Trophoblast cell (in vitro differentiated cells and primary cell): ENCODE measurements at regions not wholly inside any gene's neighbourhood (a gene's known extent, or its start where the extent isn't known, plus 50 kb on each side); places are given as distances from the start of the nearest gene placed in this dataset.
A peak's percentile ranks its signal among the peaks of the same experiment; 100 is the strongest.
"Not testable (repeated sequence)": the region's sequence is repeated elsewhere in the genome, so short reads cannot be mapped to it uniquely, and the experiment has no call there.

Experiments
- DNase-seq, 2 donors: peaks; one replicate each; pipeline ENCODE4 v3.0.0-alpha.2; 2016
- H2AFZ ChIP-seq: 2 replicates; pipeline ENCODE4 v1.6.1; 2013; ENCODE audit warnings: low read length, moderate library complexity, mild to moderate bottlenecking; ENCODE audit not compliant: insufficient read depth, poor library complexity
- H2AK5ac ChIP-seq: 2 replicates; pipeline ENCODE4 v1.6.1; 2013; ENCODE audit warnings: mild to moderate bottlenecking, low read length
- H2BK120ac ChIP-seq: 2 replicates; pipeline ENCODE4 v1.6.1; 2013; ENCODE audit warnings: low read length, mild to moderate bottlenecking, moderate library complexity; ENCODE audit not compliant: insufficient read depth, poor library complexity
- H2BK12ac ChIP-seq: 2 replicates; pipeline ENCODE4 v1.6.1; 2013; ENCODE audit warnings: mild to moderate bottlenecking, low read length, moderate library complexity
- H2BK5ac ChIP-seq: 2 replicates; pipeline ENCODE4 v1.6.1; 2013; ENCODE audit warnings: low read length, low read depth, moderate library complexity, mild to moderate bottlenecking; ENCODE audit not compliant: poor library complexity
- H3K14ac ChIP-seq: 2 replicates; pipeline ENCODE4 v1.6.1; 2013; ENCODE audit warnings: mild to moderate bottlenecking, low read length
- H3K18ac ChIP-seq: 2 replicates; pipeline ENCODE4 v1.6.1; 2013; ENCODE audit warnings: mild to moderate bottlenecking, low read length
- H3K23ac ChIP-seq: 2 replicates; pipeline ENCODE4 v1.6.1; 2013; ENCODE audit warnings: low read length
- H3K27ac ChIP-seq: 2 replicates; pipeline ENCODE4 v1.5.1; 2013; ENCODE audit warnings: low read depth, mild to moderate bottlenecking, inconsistent platforms, low read length, moderate library complexity
- H3K27me3 ChIP-seq: 2 replicates; pipeline ENCODE4 v1.6.1; 2013; ENCODE audit warnings: inconsistent platforms, mild to moderate bottlenecking, low read length, moderate library complexity; ENCODE audit not compliant: insufficient read depth
- H3K36me3 ChIP-seq, 2 experiments: 1 replicate in 1 of 2; 2 replicates in 1 of 2; pipeline ENCODE4 v1.6.1; 2013; ENCODE audit warnings: low read length in 2 of 2, mild to moderate bottlenecking in 2 of 2, moderate library complexity in 1 of 2; ENCODE audit not compliant: insufficient read depth in 2 of 2, control insufficient read depth in 1 of 2
- H3K4ac ChIP-seq: 2 replicates; pipeline ENCODE4 v1.6.1; 2013; ENCODE audit warnings: low read depth, mild to moderate bottlenecking, low read length, moderate library complexity
- H3K4me1 ChIP-seq, 2 experiments: 1 replicate in 1 of 2; 2 replicates in 1 of 2; pipeline ENCODE4 v1.6.1; 2013; ENCODE audit warnings: low read length in 2 of 2, mild to moderate bottlenecking in 2 of 2, moderate library complexity in 1 of 2; ENCODE audit not compliant: insufficient read depth in 2 of 2, control insufficient read depth in 1 of 2
- H3K4me2 ChIP-seq: 2 replicates; pipeline ENCODE4 v1.6.1; 2013; ENCODE audit warnings: inconsistent platforms, mild to moderate bottlenecking, low read length, moderate library complexity
- H3K4me3 ChIP-seq: 2 replicates; pipeline ENCODE4 v1.5.1; 2013; ENCODE audit warnings: mild to moderate bottlenecking, low read depth, low read length, inconsistent platforms
- H3K79me1 ChIP-seq: one replicate; pipeline ENCODE4 v1.6.1; 2013; ENCODE audit warnings: low read length
- H3K79me2 ChIP-seq: 2 replicates; pipeline ENCODE4 v1.6.1; 2013; ENCODE audit warnings: low read length, mild to moderate bottlenecking; ENCODE audit not compliant: control insufficient read depth, insufficient read depth, poor library complexity
- H3K9ac ChIP-seq: 2 replicates; pipeline ENCODE4 v1.6.1; 2013; ENCODE audit warnings: mild to moderate bottlenecking, low read length
- H3K9me3 ChIP-seq: 2 replicates; pipeline ENCODE4 v1.6.1; 2013; ENCODE audit warnings: low read depth, mild to moderate bottlenecking, control low read depth, inconsistent platforms, low read length; ENCODE audit not compliant: insufficient read depth
- H4K12ac ChIP-seq: 2 replicates; pipeline ENCODE4 v1.6.1; 2013; ENCODE audit warnings: low read depth, mild to moderate bottlenecking, low read length, moderate library complexity
- H4K8ac ChIP-seq: 2 replicates; pipeline ENCODE4 v1.6.1; 2013; ENCODE audit warnings: low read depth, mild to moderate bottlenecking, low read length, moderate library complexity
- H4K91ac ChIP-seq: one replicate; pipeline ENCODE4 v1.6.1; 2013; ENCODE audit warnings: low read depth, mild to moderate bottlenecking, low read length, moderate library complexity
- WGBS: extraction: QIAGEN DNeasy Blood & Tissue Kit; methylation state at CpG from one replicate; pipeline ENCODE4 v1.1.7; 2013; ENCODE audit warnings: missing lambda C conversion rate; ENCODE audit not compliant: insufficient read length, insufficient coverage; ENCODE audit errors: extremely low coverage; 5-methylcytosine and 5-hydroxymethylcytosine counted together

- H2AK5ac ChIP-seq = no peak overlapping the region
- H3K14ac ChIP-seq = no peak overlapping the region
- no peak overlapping the region for H3K4me2 ChIP-seq
- H3K9ac ChIP-seq = no peak overlapping the region
- no peak overlapping the region for H2AFZ ChIP-seq
- H4K91ac ChIP-seq = no peak overlapping the region
- H3K79me1 ChIP-seq = peaks cover 2% of the 10 kb centered on the region
- no peak overlapping the region for H2BK12ac ChIP-seq
- no peak overlapping the region for H3K23ac ChIP-seq
- H3K9me3 ChIP-seq = peaks cover 2% of the 10 kb centered on the region
- no peak overlapping the region for H3K4ac ChIP-seq
- H3K4me1 ChIP-seq = peaks cover 0 to 5% of the 10 kb centered on the region in 2 experiments
- H3K27me3 ChIP-seq = no peaks in the 10 kb centered on the region
- H3K36me3 ChIP-seq = no peaks in the 10 kb centered on the region
- H2BK120ac ChIP-seq = no peak overlapping the region
- H3K18ac ChIP-seq = no peak overlapping the region
- no peaks in the 10 kb centered on the region for H3K79me2 ChIP-seq
- H3K27ac ChIP-seq = no peak overlapping the region
- no peak overlapping the region for H3K4me3 ChIP-seq
- no CpG with 5 or more reads among the region's 8 CpGs for WGBS
- no peak overlapping the region for H4K12ac ChIP-seq
- no peak overlapping the region for H2BK5ac ChIP-seq
- no peak overlapping the region for H4K8ac ChIP-seq
- no peak for DNase-seq
These were observed 188.7 kb upstream of the RAI14 start for GRCh38 chr5:34467436-34467835.

- H3K79me1 ChIP-seq, H4K8ac ChIP-seq, H3K27ac ChIP-seq, H2AK5ac ChIP-seq, H3K4me3 ChIP-seq, H2AFZ ChIP-seq, H3K4me1 ChIP-seq, H3K9me3 ChIP-seq, H2BK120ac ChIP-seq, H2BK12ac ChIP-seq, H4K91ac ChIP-seq, H3K4ac ChIP-seq, H3K4me2 ChIP-seq, H3K9ac ChIP-seq, DNase-seq, H3K36me3 ChIP-seq, H3K79me2 ChIP-seq, H3K18ac ChIP-seq, H3K23ac ChIP-seq, H3K27me3 ChIP-seq, H2BK5ac ChIP-seq, H3K14ac ChIP-seq, H4K12ac ChIP-seq: not testable (repeated sequence)
- WGBS = no CpG with 5 or more reads among the region's 3 CpGs
These were observed 188.1 kb upstream of the RAI14 start for GRCh38 chr5:34467984-34468383.

GRCh38 chr5:34469971-34470370 lies 186.2 kb upstream of the RAI14 start:
- no peak overlapping the region for H2BK12ac ChIP-seq

GRCh38 chr5:34474573-34475021 lies 181.5 kb upstream of the RAI14 start:
- WGBS = no CpG with 5 or more reads among the region's 4 CpGs
- no peak overlapping the region for H3K4ac ChIP-seq

More at GRCh38 chr5:34469971-34470370, 186.2 kb upstream of the RAI14 start:
- peak overlapping the region; percentile 41 for H2BK120ac ChIP-seq
- H2BK5ac ChIP-seq = no peak overlapping the region
- no peak overlapping the region for H3K4ac ChIP-seq
- H3K36me3 ChIP-seq = no peaks in the 10 kb centered on the region
- H3K4me2 ChIP-seq = no peak overlapping the region
- H3K9ac ChIP-seq = no peak overlapping the region
- H3K27ac ChIP-seq = no peak overlapping the region
- no peak overlapping the region for H3K23ac ChIP-seq
- no peak overlapping the region for H3K14ac ChIP-seq
- no peak overlapping the region for H2AFZ ChIP-seq
- no CpG with 5 or more reads among the region's 3 CpGs for WGBS
- no peak overlapping the region for H4K12ac ChIP-seq
- no peaks in the 10 kb centered on the region for H3K27me3 ChIP-seq
- no peak overlapping the region for H3K4me3 ChIP-seq
- H3K9me3 ChIP-seq = peaks cover 2% of the 10 kb centered on the region
- no peak overlapping the region for H2AK5ac ChIP-seq
- no peaks in the 10 kb centered on the region for H3K79me2 ChIP-seq
- peaks cover 0 to 6% of the 10 kb centered on the region in 2 experiments for H3K4me1 ChIP-seq
- H3K79me1 ChIP-seq = peaks cover 2% of the 10 kb centered on the region
- no peak overlapping the region for H4K8ac ChIP-seq
- no peak overlapping the region for H3K18ac ChIP-seq
- peak in 1 of 2 donors; percentile 65 for DNase-seq
- peak overlapping the region; percentile 80 for H4K91ac ChIP-seq

More at GRCh38 chr5:34474573-34475021, 181.5 kb upstream of the RAI14 start:
- H3K27me3 ChIP-seq = no peaks in the 10 kb centered on the region
- no peak overlapping the region for H3K4me3 ChIP-seq
- no peak overlapping the region for H4K8ac ChIP-seq
- H3K9me3 ChIP-seq = peaks cover 3% of the 10 kb centered on the region
- H3K9ac ChIP-seq = no peak overlapping the region
- no peak overlapping the region for H2AFZ ChIP-seq
- peak; percentile 31 to 81 for DNase-seq
- H3K23ac ChIP-seq = no peak overlapping the region
- peaks cover 7% of the 10 kb centered on the region in 2 experiments for H3K4me1 ChIP-seq
- H2AK5ac ChIP-seq = no peak overlapping the region
- H3K79me2 ChIP-seq = no peaks in the 10 kb centered on the region
- H2BK120ac ChIP-seq = no peak overlapping the region
- no peaks in the 10 kb centered on the region for H3K36me3 ChIP-seq
- H3K4me2 ChIP-seq = no peak overlapping the region
- H3K18ac ChIP-seq = no peak overlapping the region
- H2BK5ac ChIP-seq = peak overlapping the region; percentile 65
- peaks cover under 1% of the 10 kb centered on the region for H3K79me1 ChIP-seq
- H4K12ac ChIP-seq = no peak overlapping the region
- peak overlapping the region; percentile 11 for H3K27ac ChIP-seq
- no peak overlapping the region for H3K14ac ChIP-seq
- H4K91ac ChIP-seq = no peak overlapping the region
- H2BK12ac ChIP-seq = peak overlapping the region; percentile 81
